Nephron progenitor cell (in vitro differentiated cells): ENCODE measurements at regions not wholly inside any gene's neighbourhood (a gene's known extent, or its start where the extent isn't known, plus 50 kb on each side); places are given as distances from the start of the nearest gene placed in this dataset.

Source experiments
- DNase-seq: peaks from one replicate; pipeline ENCODE4 v3.0.0; 2021
- H3K27ac Mint-ChIP-seq: 2 replicates; pipeline ENCODE4 v1.8.0; 2021; ENCODE audit warnings: mild to moderate bottlenecking, moderate library complexity, mixed read lengths
- H3K27me3 Mint-ChIP-seq: 2 replicates; pipeline ENCODE4 v1.8.0; 2021; ENCODE audit warnings: mild to moderate bottlenecking, low read depth, mixed read lengths; ENCODE audit not compliant: poor library complexity
- H3K36me3 Mint-ChIP-seq: 2 replicates; pipeline ENCODE4 v1.8.0; 2021; ENCODE audit warnings: low read depth, mixed read lengths
- H3K4me1 Mint-ChIP-seq: 2 replicates; pipeline ENCODE4 v1.8.0; 2021; ENCODE audit warnings: mixed read lengths
- H3K4me3 Mint-ChIP-seq: 2 replicates; pipeline ENCODE4 v1.8.0; 2021; ENCODE audit warnings: mild to moderate bottlenecking, moderate library complexity, mixed read lengths
- H3K9me3 Mint-ChIP-seq: 2 replicates; pipeline ENCODE4 v1.8.0; 2021; ENCODE audit warnings: mild to moderate bottlenecking, moderate library complexity, mixed read lengths
- TF ChIP-seq, protein P1 (sequence below): fragments of 200-600 bp; sonication (generic); IDR thresholded peaks from 2 replicates; pipeline ENCODE4 v1.5.0; 2021; ENCODE audit warnings: antibody characterized with exemption

GRCh38 chr6:139713900-139714506, 339.6 kb upstream of the CITED2 start:
- no peaks in the 10 kb centered on the region for H3K27me3 Mint-ChIP-seq
- DNase-seq: no peak
- TF ChIP-seq, protein P1, sequence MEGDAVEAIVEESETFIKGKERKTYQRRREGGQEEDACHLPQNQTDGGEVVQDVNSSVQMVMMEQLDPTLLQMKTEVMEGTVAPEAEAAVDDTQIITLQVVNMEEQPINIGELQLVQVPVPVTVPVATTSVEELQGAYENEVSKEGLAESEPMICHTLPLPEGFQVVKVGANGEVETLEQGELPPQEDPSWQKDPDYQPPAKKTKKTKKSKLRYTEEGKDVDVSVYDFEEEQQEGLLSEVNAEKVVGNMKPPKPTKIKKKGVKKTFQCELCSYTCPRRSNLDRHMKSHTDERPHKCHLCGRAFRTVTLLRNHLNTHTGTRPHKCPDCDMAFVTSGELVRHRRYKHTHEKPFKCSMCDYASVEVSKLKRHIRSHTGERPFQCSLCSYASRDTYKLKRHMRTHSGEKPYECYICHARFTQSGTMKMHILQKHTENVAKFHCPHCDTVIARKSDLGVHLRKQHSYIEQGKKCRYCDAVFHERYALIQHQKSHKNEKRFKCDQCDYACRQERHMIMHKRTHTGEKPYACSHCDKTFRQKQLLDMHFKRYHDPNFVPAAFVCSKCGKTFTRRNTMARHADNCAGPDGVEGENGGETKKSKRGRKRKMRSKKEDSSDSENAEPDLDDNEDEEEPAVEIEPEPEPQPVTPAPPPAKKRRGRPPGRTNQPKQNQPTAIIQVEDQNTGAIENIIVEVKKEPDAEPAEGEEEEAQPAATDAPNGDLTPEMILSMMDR: no peak
- no peaks in the 10 kb centered on the region for H3K4me1 Mint-ChIP-seq
- no peak overlapping the region for H3K4me3 Mint-ChIP-seq
- no peak overlapping the region for H3K27ac Mint-ChIP-seq
- H3K36me3 Mint-ChIP-seq: no peaks in the 10 kb centered on the region
- no peaks in the 10 kb centered on the region for H3K9me3 Mint-ChIP-seq

DNA sequence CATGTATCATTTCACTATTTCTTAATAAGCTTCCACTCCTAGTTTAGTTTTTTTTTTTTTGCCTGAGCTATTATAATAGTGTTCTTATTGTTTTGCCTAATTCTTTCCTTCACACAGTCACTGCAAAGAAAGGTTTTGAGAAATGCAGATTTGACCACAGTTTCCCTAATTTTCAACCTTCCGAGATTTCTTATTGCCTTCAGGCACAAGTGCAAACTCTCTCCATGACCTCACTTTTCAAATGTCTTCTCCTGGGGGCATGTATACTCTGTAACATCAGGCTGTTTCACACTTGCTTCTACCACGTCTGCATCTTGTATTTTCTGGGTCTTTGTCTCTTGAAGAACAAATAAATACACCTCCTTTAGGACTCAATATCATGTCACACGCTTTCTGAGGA, 339.0 kb upstream of the CITED2 start:
- Mint-ChIP-seq H3K4me3 (no peak overlapping the region), H3K27me3 (no peaks in the 10 kb centered on the region), H3K27ac (peak overlapping the region; percentile 5), H3K36me3 (no peaks in the 10 kb centered on the region), H3K4me1 (peaks cover 6% of the 10 kb centered on the region), H3K9me3 (no peaks in the 10 kb centered on the region)
- DNase-seq: no peak
- TF ChIP-seq, protein P1: no peak

DNA sequence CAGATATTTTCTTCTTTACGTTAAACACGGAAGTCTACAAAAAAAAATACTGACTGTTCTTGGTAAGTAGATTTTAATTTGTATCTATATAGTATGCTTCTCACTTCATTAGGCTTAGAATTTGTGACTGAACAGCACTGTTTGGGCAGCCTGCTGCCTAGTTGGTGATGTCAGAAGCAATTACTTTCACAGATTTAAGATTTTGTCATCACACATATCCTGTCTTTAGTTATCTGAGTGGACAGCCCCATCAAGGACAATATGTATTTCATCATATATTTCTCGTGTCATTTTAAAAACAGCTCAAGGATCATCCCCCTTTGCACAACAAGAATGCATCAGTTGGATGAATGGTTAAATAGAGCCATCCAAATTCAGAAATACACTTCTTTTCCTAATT, 338.4 kb upstream of the CITED2 start:
- H3K4me1 Mint-ChIP-seq: peaks cover 6% of the 10 kb centered on the region
- no peak overlapping the region for H3K27ac Mint-ChIP-seq
- TF ChIP-seq, protein P1: no peak
- no peak for DNase-seq
- H3K27me3 Mint-ChIP-seq: no peaks in the 10 kb centered on the region
- no peaks in the 10 kb centered on the region for H3K36me3 Mint-ChIP-seq
- no peaks in the 10 kb centered on the region for H3K9me3 Mint-ChIP-seq
- H3K4me3 Mint-ChIP-seq: no peak overlapping the region

GRCh38 chr6:139711804-139712585, 337.5 kb upstream of the CITED2 start:
- no peak overlapping the region for H3K27ac Mint-ChIP-seq
- H3K4me3 Mint-ChIP-seq: no peak overlapping the region
- DNase-seq: no peak
- H3K9me3 Mint-ChIP-seq: no peaks in the 10 kb centered on the region
- peaks cover 6% of the 10 kb centered on the region for H3K4me1 Mint-ChIP-seq
- no peaks in the 10 kb centered on the region for H3K36me3 Mint-ChIP-seq
- no peaks in the 10 kb centered on the region for H3K27me3 Mint-ChIP-seq
- TF ChIP-seq, protein P1: no peak

GRCh38 chr6:139710556-139710955, 336.1 kb upstream of the CITED2 start:
- peaks cover 7% of the 10 kb centered on the region for H3K9me3 Mint-ChIP-seq
- TF ChIP-seq, protein P1: no peak
- no peak overlapping the region for H3K27ac Mint-ChIP-seq
- H3K4me3 Mint-ChIP-seq: no peak overlapping the region
- DNase-seq: no peak
- peaks cover 13% of the 10 kb centered on the region for H3K4me1 Mint-ChIP-seq
- H3K27me3 Mint-ChIP-seq: no peaks in the 10 kb centered on the region
- peaks cover 4% of the 10 kb centered on the region for H3K36me3 Mint-ChIP-seq
